Mammary epithelial cell (primary cell): ENCODE measurements at regions not wholly inside any gene's neighbourhood (a gene's known extent, or its start where the extent isn't known, plus 50 kb on each side); places are given as distances from the start of the nearest gene placed in this dataset.

Source experiments
- EZH2 ChIP-seq: IDR thresholded peaks from 2 replicates; pipeline ENCODE4 v1.6.1; 2012; ENCODE audit warnings: low read length, inconsistent platforms, borderline replicate concordance
- TF ChIP-seq, protein P1 (sequence below), 2 donors: IDR thresholded peaks in 1 of 2; conservative IDR thresholded peaks in 1 of 2; 2 replicates each; pipeline ENCODE4 v1.5.1; 2011 to 2012; ENCODE audit warnings: inconsistent platforms in 2 of 2, low read length in 2 of 2, mild to moderate bottlenecking in 2 of 2, control low read depth in 1 of 2, low read depth in 1 of 2; ENCODE audit not compliant: insufficient read depth in 1 of 2; ENCODE audit errors: extremely low read depth in 1 of 2

- TF ChIP-seq, protein P1, sequence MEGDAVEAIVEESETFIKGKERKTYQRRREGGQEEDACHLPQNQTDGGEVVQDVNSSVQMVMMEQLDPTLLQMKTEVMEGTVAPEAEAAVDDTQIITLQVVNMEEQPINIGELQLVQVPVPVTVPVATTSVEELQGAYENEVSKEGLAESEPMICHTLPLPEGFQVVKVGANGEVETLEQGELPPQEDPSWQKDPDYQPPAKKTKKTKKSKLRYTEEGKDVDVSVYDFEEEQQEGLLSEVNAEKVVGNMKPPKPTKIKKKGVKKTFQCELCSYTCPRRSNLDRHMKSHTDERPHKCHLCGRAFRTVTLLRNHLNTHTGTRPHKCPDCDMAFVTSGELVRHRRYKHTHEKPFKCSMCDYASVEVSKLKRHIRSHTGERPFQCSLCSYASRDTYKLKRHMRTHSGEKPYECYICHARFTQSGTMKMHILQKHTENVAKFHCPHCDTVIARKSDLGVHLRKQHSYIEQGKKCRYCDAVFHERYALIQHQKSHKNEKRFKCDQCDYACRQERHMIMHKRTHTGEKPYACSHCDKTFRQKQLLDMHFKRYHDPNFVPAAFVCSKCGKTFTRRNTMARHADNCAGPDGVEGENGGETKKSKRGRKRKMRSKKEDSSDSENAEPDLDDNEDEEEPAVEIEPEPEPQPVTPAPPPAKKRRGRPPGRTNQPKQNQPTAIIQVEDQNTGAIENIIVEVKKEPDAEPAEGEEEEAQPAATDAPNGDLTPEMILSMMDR (conservative IDR thresholded peaks at IDR 0.05 in 1 of 2, IDR thresholded peaks at IDR 0.05 in 1 of 2; ENCODE audit: extremely low read depth in 1 of 2, insufficient read depth in 1 of 2, low read depth in 1 of 2, low read length in 2 of 2), result no peak
- TF ChIP-seq EZH2, result no peak
These were observed 117.5 kb downstream of the IRX2 start for GRCh38 chr5:2633992-2634391.
